ENCODE measurements at regions not wholly inside any gene's neighbourhood (a gene's known extent, or its start where the extent isn't known, plus 50 kb on each side); places are given as distances from the start of the nearest gene placed in this dataset.
"Not testable (repeated sequence)": the region's sequence is repeated elsewhere in the genome, so short reads cannot be mapped to it uniquely, and the experiment has no call there.

DNA sequence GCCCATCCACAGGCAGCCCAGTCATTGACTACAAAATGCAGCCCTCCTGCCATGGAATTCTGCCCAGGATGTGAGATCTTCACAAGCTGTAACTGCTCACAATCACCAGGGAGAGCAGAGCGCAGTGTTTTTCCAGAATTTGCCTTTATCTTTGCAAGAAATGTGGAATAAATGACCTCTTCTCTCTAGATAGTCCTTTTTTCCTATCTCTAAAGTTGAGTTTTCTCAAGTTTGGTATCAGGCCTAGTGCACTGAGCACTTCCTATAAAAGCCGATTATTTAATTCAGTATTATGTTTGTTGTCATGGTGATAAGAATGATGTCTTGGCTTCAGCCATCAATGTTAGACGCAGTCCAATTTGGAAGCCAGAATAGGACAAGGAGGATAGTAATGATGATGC, 246.9 kb upstream of the IRF2BP2 start:
- Histone ChIP-seq H3K4me3 (no peak overlapping the region), H3K36me3 (no peaks in the 10 kb centered on the region), H3K27me3 (no peaks in the 10 kb centered on the region), H3K9me3 (no peaks in the 10 kb centered on the region)
- no peak for DNase-seq

DNA sequence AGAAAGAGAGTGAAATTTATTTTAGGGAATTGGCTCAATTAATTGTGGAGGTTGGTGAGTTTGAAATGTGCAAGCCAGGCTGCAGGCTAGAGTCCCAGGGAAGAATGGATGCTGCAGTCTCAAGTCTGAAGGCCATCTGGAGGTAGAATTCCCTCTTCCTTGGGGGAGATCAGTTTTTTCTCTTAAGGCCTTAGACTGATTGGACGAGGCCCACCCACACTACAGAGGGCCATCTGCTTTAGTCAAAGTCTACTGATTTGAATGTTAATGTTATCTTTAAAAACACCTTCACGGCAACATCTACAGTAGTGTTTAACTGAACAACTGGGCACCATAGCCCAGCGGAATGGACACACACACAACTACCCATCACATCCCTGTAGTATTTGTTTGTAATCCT, 245.9 kb upstream of the IRF2BP2 start:
- DNase-seq, result no peak
- Histone ChIP-seq H3K27me3 (no peaks in the 10 kb centered on the region), H3K9me3 (no peaks in the 10 kb centered on the region), H3K36me3 (no peaks in the 10 kb centered on the region), H3K4me3 (no peak overlapping the region)

GRCh38 chr1:234854645-234855039, 244.7 kb upstream of the IRF2BP2 start:
- no peak for DNase-seq
- no peaks in the 10 kb centered on the region for H3K9me3 ChIP-seq
- no peaks in the 10 kb centered on the region for H3K36me3 ChIP-seq
- no peaks in the 10 kb centered on the region for H3K27me3 ChIP-seq
- H3K4me3 ChIP-seq, result no peak overlapping the region

- no peaks in the 10 kb centered on the region for H3K27me3 ChIP-seq
- no peak overlapping the region for H3K4me3 ChIP-seq
- DNase-seq, result peak; percentile 40
- H3K9me3 ChIP-seq, result no peaks in the 10 kb centered on the region
- no peaks in the 10 kb centered on the region for H3K36me3 ChIP-seq
Observed at GRCh38 chr1:234853906-234854644, 244.1 kb upstream of the IRF2BP2 start.

- no peak for DNase-seq
- Histone ChIP-seq H3K4me3 (no peak overlapping the region), H3K27me3 (no peaks in the 10 kb centered on the region), H3K36me3 (no peaks in the 10 kb centered on the region), H3K9me3 (no peaks in the 10 kb centered on the region; the same call in 1 of the 2 replicates)
Observed at GRCh38 chr1:234852659-234853058, 242.7 kb upstream of the IRF2BP2 start.

GRCh38 chr1:234851450-234852438, 241.8 kb upstream of the IRF2BP2 start:
- H3K9me3 ChIP-seq, result peaks cover 2% of the 10 kb centered on the region; the same call in 1 of the 2 replicates
- no peaks in the 10 kb centered on the region for H3K27me3 ChIP-seq
- DNase-seq, result peak; percentile 91
- no peaks in the 10 kb centered on the region for H3K36me3 ChIP-seq
- no peak overlapping the region for H3K4me3 ChIP-seq

- Histone ChIP-seq H3K4me3 (no peak overlapping the region), H3K27me3 (no peaks in the 10 kb centered on the region), H3K9me3 (peaks cover 2% of the 10 kb centered on the region; the same call in 1 of the 2 replicates), H3K36me3 (no peaks in the 10 kb centered on the region)
- DNase-seq, result no peak
Observed at GRCh38 chr1:234849832-234850231, 239.9 kb upstream of the IRF2BP2 start.

- no peaks in the 10 kb centered on the region for H3K36me3 ChIP-seq
- peak; percentile 62 for DNase-seq
- no peaks in the 10 kb centered on the region for H3K27me3 ChIP-seq
- H3K9me3 ChIP-seq, result peaks cover 2% of the 10 kb centered on the region; the same call in 1 of the 2 replicates
- no peak overlapping the region for H3K4me3 ChIP-seq
Observed at GRCh38 chr1:234848972-234849649, 239.1 kb upstream of the IRF2BP2 start.

- not testable (repeated sequence) for DNase-seq, H3K36me3 ChIP-seq, H3K4me3 ChIP-seq, H3K9me3 ChIP-seq, H3K27me3 ChIP-seq
Observed at GRCh38 chr1:234846813-234847212, 236.8 kb upstream of the IRF2BP2 start.

DNA sequence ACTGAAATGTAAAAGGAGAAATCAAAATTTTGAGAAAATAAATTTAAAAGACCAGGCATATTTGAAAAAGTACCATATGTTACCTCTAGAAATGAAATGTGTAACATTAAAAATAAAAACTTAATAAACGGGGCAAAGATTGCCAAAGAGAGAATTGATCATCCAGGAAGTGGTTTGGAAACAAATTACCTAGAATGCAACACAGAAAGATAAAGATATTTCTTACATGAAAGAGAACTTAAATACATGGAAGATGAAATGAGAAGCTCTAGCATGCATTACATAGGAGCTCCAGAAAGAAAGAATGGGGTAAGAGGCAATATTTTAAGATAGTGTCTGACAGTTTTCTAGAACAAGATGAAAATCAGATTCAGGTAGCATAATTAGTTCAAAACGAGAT, 235.9 kb upstream of the IRF2BP2 start:
- peaks cover 2% of the 10 kb centered on the region; the same call in 1 of the 2 replicates for H3K9me3 ChIP-seq
- H3K36me3 ChIP-seq, result no peaks in the 10 kb centered on the region
- DNase-seq, result no peak
- H3K4me3 ChIP-seq, result no peak overlapping the region
- H3K27me3 ChIP-seq, result no peaks in the 10 kb centered on the region

GRCh38 chr1:234845097-234845660, 235.2 kb upstream of the IRF2BP2 start:
- Histone ChIP-seq H3K36me3 (no peaks in the 10 kb centered on the region), H3K9me3 (peaks cover 2% of the 10 kb centered on the region; the same call in 1 of the 2 replicates), H3K4me3 (no peak overlapping the region), H3K27me3 (no peaks in the 10 kb centered on the region)
- DNase-seq, result no peak

- Histone ChIP-seq H3K36me3 (no peaks in the 10 kb centered on the region), H3K27me3 (no peaks in the 10 kb centered on the region), H3K4me3 (no peak overlapping the region), H3K9me3 (peaks cover 2% of the 10 kb centered on the region; the same call in 1 of the 2 replicates)
- no peak for DNase-seq
Observed at GRCh38 chr1:234844479-234845031, 234.6 kb upstream of the IRF2BP2 start.

DNA sequence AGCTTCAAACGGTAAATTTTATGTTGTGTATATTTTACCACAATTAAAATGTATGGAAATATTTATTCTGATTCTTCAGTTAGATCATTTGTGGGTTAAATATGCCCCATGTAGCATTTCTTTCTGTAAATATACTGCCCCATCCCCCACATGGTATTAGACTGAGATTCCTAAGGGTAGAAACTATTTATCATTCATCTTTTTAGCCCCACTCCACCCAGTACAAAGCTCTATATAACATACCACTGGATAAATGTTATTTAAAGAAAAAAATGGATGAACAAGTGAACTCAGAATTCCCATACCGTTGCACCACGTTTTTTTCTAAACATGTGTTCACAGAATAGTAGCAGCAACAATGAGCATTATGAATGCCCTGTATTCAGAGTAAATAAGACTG, 234.0 kb upstream of the IRF2BP2 start:
- no peaks in the 10 kb centered on the region for H3K27me3 ChIP-seq
- no peak for DNase-seq
- no peak overlapping the region for H3K4me3 ChIP-seq

GRCh38 chr1:234842726-234843641, 233.0 kb upstream of the IRF2BP2 start:
- H3K27me3 ChIP-seq, result no peaks in the 10 kb centered on the region
- H3K36me3 ChIP-seq, result no peaks in the 10 kb centered on the region
- H3K4me3 ChIP-seq, result no peak overlapping the region
- H3K9me3 ChIP-seq, result peaks cover 2% of the 10 kb centered on the region; the same call in 1 of the 2 replicates
- DNase-seq, result no peak

More for the DNA sequence above, 234.0 kb upstream of the IRF2BP2 start:
- Histone ChIP-seq H3K9me3 (peaks cover 2% of the 10 kb centered on the region; the same call in 1 of the 2 replicates), H3K36me3 (no peaks in the 10 kb centered on the region)

- no peaks in the 10 kb centered on the region for H3K36me3 ChIP-seq
- no peaks in the 10 kb centered on the region for H3K27me3 ChIP-seq
- H3K9me3 ChIP-seq, result no peaks in the 10 kb centered on the region; the same call in 1 of the 2 replicates
- H3K4me3 ChIP-seq, result no peak overlapping the region
- no peak for DNase-seq
Observed at GRCh38 chr1:234841710-234842231, 231.8 kb upstream of the IRF2BP2 start.

Data from MG63 (cell line).